ENCODE measurements at regions not wholly inside any gene's neighbourhood (a gene's known extent, or its start where the extent isn't known, plus 50 kb on each side); places are given as distances from the start of the nearest gene placed in this dataset.

GRCh38 chr2:57615855-57616556 lies 430.6 kb upstream of the VRK2 start:
- TF ChIP-seq CTCF (IDR thresholded peaks at IDR 0.05; ENCODE audit: low read depth, low read length), result no peak
- Histone ChIP-seq H3K36me3 (no peaks in the 10 kb centered on the region), H3K27ac (no peak overlapping the region), H3K4me1 (ENCODE audit: low read depth) (no peaks in the 10 kb centered on the region), H3K4me3 (no peak overlapping the region), H3K27me3 (no peaks in the 10 kb centered on the region), H3K9me3 (ENCODE audit: low read depth) (no peaks in the 10 kb centered on the region)
- DNase-seq (ENCODE audit: low read depth in 1 of 2, low spot score in 1 of 2), result no peak

DNA sequence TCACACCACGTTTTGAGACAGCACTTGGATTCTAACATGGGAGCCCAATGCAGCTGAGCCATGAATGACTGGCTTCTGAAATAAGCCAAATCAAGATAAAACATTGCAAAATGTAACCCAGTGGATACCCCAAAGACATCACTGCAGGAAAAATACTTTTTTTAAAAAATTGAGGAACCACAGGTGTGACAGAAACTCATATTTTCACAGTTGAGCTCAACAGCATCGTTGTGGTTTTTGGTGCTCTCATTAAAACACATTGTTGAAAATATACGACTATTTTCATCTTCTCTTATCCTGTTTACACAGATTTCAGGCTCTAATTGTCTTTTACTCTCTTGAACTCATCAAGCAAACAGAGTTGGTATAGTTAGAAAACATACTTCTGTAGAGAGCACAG lies 429.3 kb upstream of the VRK2 start:
- H3K4me1 ChIP-seq (ENCODE audit: low read depth), result no peaks in the 10 kb centered on the region
- no peak for DNase-seq (ENCODE audit: low read depth in 1 of 2, low spot score in 1 of 2)
- H3K4me3 ChIP-seq, result no peak overlapping the region
- no peak overlapping the region for H3K27ac ChIP-seq
- no peaks in the 10 kb centered on the region for H3K27me3 ChIP-seq
- TF ChIP-seq CTCF (IDR thresholded peaks at IDR 0.05; ENCODE audit: low read depth, low read length), result no peak
- no peaks in the 10 kb centered on the region for H3K9me3 ChIP-seq (ENCODE audit: low read depth)
- no peaks in the 10 kb centered on the region for H3K36me3 ChIP-seq

DNA sequence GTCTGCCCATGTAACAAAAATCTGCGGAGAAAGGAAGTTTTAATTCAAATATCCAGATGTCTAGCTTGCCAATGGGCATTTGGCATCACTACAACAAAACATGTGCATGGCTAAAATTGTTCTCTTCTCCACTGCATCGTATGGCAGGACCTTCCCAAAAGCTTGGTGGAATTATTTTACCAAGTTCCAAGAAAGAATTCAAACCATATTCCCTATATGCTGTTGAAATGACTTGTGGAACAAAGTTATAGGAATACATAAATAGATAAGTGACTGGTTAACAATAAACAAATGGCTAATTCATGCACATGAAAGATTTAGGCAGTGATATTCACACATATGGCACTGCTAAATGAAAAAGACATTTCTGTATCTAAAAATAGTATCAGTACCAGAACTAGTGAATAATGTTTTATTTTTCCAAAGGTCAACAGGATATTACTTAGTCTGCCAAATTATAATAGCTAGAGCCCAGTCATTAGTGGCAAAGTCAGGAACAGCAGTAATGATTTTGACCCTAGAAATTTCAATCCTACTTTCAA lies 425.4 kb upstream of the VRK2 start:
- no peaks in the 10 kb centered on the region for H3K4me1 ChIP-seq (ENCODE audit: low read depth)
- no peaks in the 10 kb centered on the region for H3K9me3 ChIP-seq (ENCODE audit: low read depth)
- no peaks in the 10 kb centered on the region for H3K36me3 ChIP-seq
- TF ChIP-seq CTCF (IDR thresholded peaks at IDR 0.05; ENCODE audit: low read depth, low read length), result no peak
- no peak overlapping the region for H3K4me3 ChIP-seq
- DNase-seq (ENCODE audit: low read depth in 1 of 2, low spot score in 1 of 2), result no peak
- H3K27ac ChIP-seq, result no peak overlapping the region
- H3K27me3 ChIP-seq, result no peaks in the 10 kb centered on the region

GRCh38 chr2:57622009-57622408 lies 424.6 kb upstream of the VRK2 start:
- H3K27me3 ChIP-seq, result no peaks in the 10 kb centered on the region
- no peaks in the 10 kb centered on the region for H3K36me3 ChIP-seq
- no peak overlapping the region for H3K4me3 ChIP-seq
- DNase-seq (ENCODE audit: low read depth in 1 of 2, low spot score in 1 of 2), result no peak
- H3K9me3 ChIP-seq (ENCODE audit: low read depth), result no peaks in the 10 kb centered on the region
- no peaks in the 10 kb centered on the region for H3K4me1 ChIP-seq (ENCODE audit: low read depth)
- no peak for TF ChIP-seq CTCF (IDR thresholded peaks at IDR 0.05; ENCODE audit: low read depth, low read length)
- no peak overlapping the region for H3K27ac ChIP-seq

DNA sequence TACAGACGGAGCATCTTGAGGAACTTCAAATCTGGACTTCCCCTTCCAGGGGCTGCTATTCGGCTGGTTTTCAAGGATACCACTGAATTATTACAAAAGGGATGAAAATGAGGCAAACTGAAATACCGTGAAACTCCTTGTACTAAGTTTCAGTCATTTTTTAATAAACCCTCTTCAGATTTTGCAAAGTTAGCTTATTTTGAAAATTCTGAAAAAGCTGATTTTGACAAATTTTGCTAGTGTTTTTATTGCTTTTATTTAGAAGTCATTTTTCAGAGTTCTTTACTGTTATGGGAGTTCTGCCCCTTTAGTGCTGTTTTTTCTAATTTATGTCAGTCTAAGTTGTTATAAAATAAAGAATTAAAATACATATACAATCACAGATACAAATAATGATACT lies 390.4 kb upstream of the VRK2 start:
- DNase-seq (ENCODE audit: low read depth in 1 of 2, low spot score in 1 of 2), result no peak
- no peaks in the 10 kb centered on the region for H3K9me3 ChIP-seq (ENCODE audit: low read depth)
- no peak for TF ChIP-seq CTCF (IDR thresholded peaks at IDR 0.05; ENCODE audit: low read depth, low read length)
- H3K4me3 ChIP-seq, result no peak overlapping the region
- no peaks in the 10 kb centered on the region for H3K36me3 ChIP-seq
- no peak overlapping the region for H3K27ac ChIP-seq
- no peaks in the 10 kb centered on the region for H3K4me1 ChIP-seq (ENCODE audit: low read depth)
- H3K27me3 ChIP-seq, result no peaks in the 10 kb centered on the region

All from cardiac muscle cell (in vitro differentiated cells and primary cell).